CD4-positive, CD25-positive, alpha-beta regulatory T cell (primary cell): ENCODE measurements at regions not wholly inside any gene's neighbourhood (a gene's known extent, or its start where the extent isn't known, plus 50 kb on each side); places are given as distances from the start of the nearest gene placed in this dataset.
A peak's percentile ranks its signal among the peaks of the same experiment; 100 is the strongest.

Experiments used
- ATAC-seq, 2 donors: fragments of 150-1000 bp; cut with Tn5 transposase; one replicate each; pipeline ENCODE4 v1.10.0; 2021; ENCODE audit warnings: low read depth in 2 of 2, moderate number of reproducible peaks in 2 of 2, moderate library complexity in 1 of 2
- DNase-seq, 3 donors: peaks; one replicate each; pipeline versions ENCODE4 v3.0.0 to v3.0.0-alpha.2; 2012 to 2022; ENCODE audit warnings: mixed read lengths in 1 of 3
- H3K27ac ChIP-seq: one replicate; pipeline ENCODE4 v1.7.0; 2013; ENCODE audit warnings: mild to moderate bottlenecking, low read length; ENCODE audit not compliant: insufficient read depth, poor library complexity, severe bottlenecking
- H3K27me3 ChIP-seq: one replicate; pipeline ENCODE4 v1.7.0; 2013; ENCODE audit warnings: low read length; ENCODE audit not compliant: control insufficient read depth, insufficient read depth
- H3K36me3 ChIP-seq: one replicate; pipeline ENCODE4 v1.7.0; 2013; ENCODE audit warnings: mild to moderate bottlenecking, low read length, moderate library complexity; ENCODE audit not compliant: control insufficient read depth, insufficient read depth
- H3K4me1 ChIP-seq: 2 replicates; pipeline ENCODE4 v1.7.0; 2013; ENCODE audit warnings: mild to moderate bottlenecking, low read length; ENCODE audit not compliant: insufficient read depth, control insufficient read depth, poor library complexity, severe bottlenecking
- H3K4me3 ChIP-seq: one replicate; pipeline ENCODE4 v1.7.0; 2013; ENCODE audit warnings: low read depth, mild to moderate bottlenecking, low read length, moderate library complexity
- H3K9me3 ChIP-seq, 2 experiments: 1 replicate in 1 of 2; 2 replicates in 1 of 2; pipeline ENCODE4 v1.7.0; 2013; ENCODE audit warnings: low read length in 2 of 2, mild to moderate bottlenecking in 1 of 2, moderate library complexity in 1 of 2; ENCODE audit not compliant: control insufficient read depth in 2 of 2
- H3K27ac Mint-ChIP-seq, 3 donors: one replicate each; pipeline ENCODE4 v1.8.0; 2020 to 2022; ENCODE audit warnings: mild to moderate bottlenecking in 3 of 3, mixed read lengths in 3 of 3, moderate library complexity in 2 of 3
- H3K27me3 Mint-ChIP-seq: one replicate; pipeline ENCODE4 v1.8.0; 2022; ENCODE audit warnings: mild to moderate bottlenecking, mixed read lengths
- H3K36me3 Mint-ChIP-seq: one replicate; pipeline ENCODE4 v1.8.0; 2020; ENCODE audit warnings: mixed read lengths
- H3K4me1 Mint-ChIP-seq, 4 donors: one replicate each; pipeline ENCODE4 v1.8.0; 2020 to 2022; ENCODE audit warnings: mixed read lengths in 4 of 4, mild to moderate bottlenecking in 1 of 4
- H3K4me3 Mint-ChIP-seq, 4 donors: one replicate each; pipeline ENCODE4 v1.8.0; 2020 to 2022; ENCODE audit warnings: mild to moderate bottlenecking in 4 of 4, mixed read lengths in 4 of 4, moderate library complexity in 3 of 4
- H3K9me3 Mint-ChIP-seq, 7 donors: one replicate each; pipeline ENCODE4 v1.8.0; 2020 to 2022; ENCODE audit warnings: mixed read lengths in 7 of 7, mild to moderate bottlenecking in 3 of 7, moderate library complexity in 2 of 7

GRCh38 chr1:178593515-178593914 is 80.6 kb downstream of the TEX35 start:
- no peak for DNase-seq
- Histone ChIP-seq H3K4me3 (no peak overlapping the region), H3K4me1 (no peaks in the 10 kb centered on the region), H3K27me3 (peaks cover 2% of the 10 kb centered on the region), H3K36me3 (no peaks in the 10 kb centered on the region), H3K9me3 (no peaks in the 10 kb centered on the region), H3K27ac (no peak overlapping the region)
- H3K27me3 Mint-ChIP-seq, result peaks cover 7% of the 10 kb centered on the region
- H3K4me1 Mint-ChIP-seq, result no peaks in the 10 kb centered on the region
- peaks cover 0 to 13% (median 0%) of the 10 kb centered on the region in 7 donors for H3K9me3 Mint-ChIP-seq
- no peak overlapping the region for H3K4me3 Mint-ChIP-seq
- ATAC-seq, result no peak
- H3K36me3 Mint-ChIP-seq, result no peaks in the 10 kb centered on the region
- peak overlapping the region in 1 of 3 donors; percentile 10 for H3K27ac Mint-ChIP-seq

GRCh38 chr1:178594133-178594532 is 81.2 kb downstream of the TEX35 start:
- H3K4me1 ChIP-seq, result no peaks in the 10 kb centered on the region
- no peaks in the 10 kb centered on the region for H3K9me3 ChIP-seq
- H3K4me1 Mint-ChIP-seq, result no peaks in the 10 kb centered on the region

GRCh38 chr1:178595491-178595890 is 82.6 kb downstream of the TEX35 start:
- peaks cover 2% of the 10 kb centered on the region for H3K27me3 ChIP-seq
- Mint-ChIP-seq H3K4me3 (no peak overlapping the region), H3K9me3 (peaks cover 0 to 11% (median 0%) of the 10 kb centered on the region in 7 donors), H3K27me3 (peaks cover 5% of the 10 kb centered on the region), H3K36me3 (no peaks in the 10 kb centered on the region), H3K27ac (no peak overlapping the region), H3K4me1 (no peaks in the 10 kb centered on the region)
- H3K4me1 ChIP-seq, result no peaks in the 10 kb centered on the region
- H3K27ac ChIP-seq, result no peak overlapping the region
- ATAC-seq, result no peak
- H3K4me3 ChIP-seq, result no peak overlapping the region
- H3K9me3 ChIP-seq, result no peaks in the 10 kb centered on the region
- DNase-seq, result no peak
- H3K36me3 ChIP-seq, result no peaks in the 10 kb centered on the region

More at GRCh38 chr1:178594133-178594532, 81.2 kb downstream of the TEX35 start:
- H3K4me3 ChIP-seq, result no peak overlapping the region
- Mint-ChIP-seq H3K36me3 (no peaks in the 10 kb centered on the region), H3K27me3 (peaks cover 5% of the 10 kb centered on the region), H3K9me3 (peaks cover 0 to 13% (median 0%) of the 10 kb centered on the region in 7 donors), H3K27ac (no peak overlapping the region), H3K4me3 (no peak overlapping the region)
- H3K27me3 ChIP-seq, result peaks cover 2% of the 10 kb centered on the region
- no peak overlapping the region for H3K27ac ChIP-seq
- no peaks in the 10 kb centered on the region for H3K36me3 ChIP-seq
- no peak for ATAC-seq
- DNase-seq, result no peak

GRCh38 chr1:178599087-178599486 is 86.2 kb downstream of the TEX35 start:
- Mint-ChIP-seq H3K27me3 (peaks cover 5% of the 10 kb centered on the region), H3K4me1 (no peaks in the 10 kb centered on the region), H3K36me3 (no peaks in the 10 kb centered on the region), H3K4me3 (no peak overlapping the region), H3K27ac (no peak overlapping the region), H3K9me3 (peaks cover 0 to 2% (median 0%) of the 10 kb centered on the region in 7 donors)
- Histone ChIP-seq H3K36me3 (no peaks in the 10 kb centered on the region), H3K4me1 (no peaks in the 10 kb centered on the region), H3K27ac (no peak overlapping the region), H3K4me3 (no peak overlapping the region), H3K27me3 (no peaks in the 10 kb centered on the region), H3K9me3 (no peaks in the 10 kb centered on the region)
- no peak for DNase-seq
- ATAC-seq, result no peak

GRCh38 chr1:178599745-178600144 is 86.8 kb downstream of the TEX35 start:
- H3K4me3 ChIP-seq, result no peak overlapping the region
- peaks cover 5% of the 10 kb centered on the region for H3K27me3 Mint-ChIP-seq
- no peak for DNase-seq
- H3K9me3 Mint-ChIP-seq, result no peaks in the 10 kb centered on the region
- no peaks in the 10 kb centered on the region for H3K36me3 ChIP-seq
- H3K27ac Mint-ChIP-seq, result no peak overlapping the region
- no peaks in the 10 kb centered on the region for H3K4me1 Mint-ChIP-seq
- H3K27ac ChIP-seq, result no peak overlapping the region
- no peaks in the 10 kb centered on the region for H3K27me3 ChIP-seq
- no peak for ATAC-seq
- H3K36me3 Mint-ChIP-seq, result no peaks in the 10 kb centered on the region
- no peaks in the 10 kb centered on the region for H3K9me3 ChIP-seq
- no peaks in the 10 kb centered on the region for H3K4me1 ChIP-seq
- H3K4me3 Mint-ChIP-seq, result no peak overlapping the region

GRCh38 chr1:178603926-178604325 is 91.0 kb downstream of the TEX35 start:
- no peak overlapping the region for H3K27ac Mint-ChIP-seq
- Histone ChIP-seq H3K27me3 (peaks cover 2% of the 10 kb centered on the region), H3K4me1 (no peaks in the 10 kb centered on the region), H3K9me3 (no peaks in the 10 kb centered on the region), H3K27ac (no peak overlapping the region), H3K36me3 (no peaks in the 10 kb centered on the region), H3K4me3 (no peak overlapping the region)
- DNase-seq, result no peak
- no peak overlapping the region for H3K4me3 Mint-ChIP-seq
- H3K36me3 Mint-ChIP-seq, result no peaks in the 10 kb centered on the region
- H3K27me3 Mint-ChIP-seq, result no peaks in the 10 kb centered on the region
- H3K9me3 Mint-ChIP-seq, result peaks cover 0 to 3% (median 0%) of the 10 kb centered on the region in 7 donors
- ATAC-seq, result no peak
- no peaks in the 10 kb centered on the region for H3K4me1 Mint-ChIP-seq

- Mint-ChIP-seq H3K9me3 (peaks cover 0 to 3% (median 0%) of the 10 kb centered on the region in 7 donors), H3K36me3 (no peaks in the 10 kb centered on the region), H3K4me1 (peaks cover 0 to 2% (median 0%) of the 10 kb centered on the region in 4 donors), H3K4me3 (no peak overlapping the region), H3K27ac (no peak overlapping the region), H3K27me3 (no peaks in the 10 kb centered on the region)
- Histone ChIP-seq H3K27me3 (peaks cover 2% of the 10 kb centered on the region), H3K9me3 (no peaks in the 10 kb centered on the region), H3K4me1 (no peaks in the 10 kb centered on the region), H3K27ac (no peak overlapping the region), H3K4me3 (no peak overlapping the region), H3K36me3 (no peaks in the 10 kb centered on the region)
- no peak for DNase-seq
- no peak for ATAC-seq
Measured at GRCh38 chr1:178606839-178607238, 93.9 kb downstream of the TEX35 start.

GRCh38 chr1:178607718-178608408 is 95.0 kb downstream of the TEX35 start:
- Histone ChIP-seq H3K9me3 (no peaks in the 10 kb centered on the region), H3K36me3 (no peaks in the 10 kb centered on the region), H3K4me3 (no peak overlapping the region), H3K27ac (no peak overlapping the region), H3K4me1 (no peaks in the 10 kb centered on the region), H3K27me3 (peaks cover 2% of the 10 kb centered on the region)
- no peak for DNase-seq
- Mint-ChIP-seq H3K4me3 (peak overlapping the region in 1 of 4 donors; percentile 39), H3K36me3 (no peaks in the 10 kb centered on the region), H3K27ac (peak overlapping the region in 1 of 3 donors; percentile 27), H3K9me3 (peaks cover 0 to 3% (median 0%) of the 10 kb centered on the region in 7 donors), H3K4me1 (peaks cover 0 to 2% (median 0%) of the 10 kb centered on the region in 4 donors), H3K27me3 (no peaks in the 10 kb centered on the region)
- ATAC-seq, result peak; percentile 26 to 29
